ENCODE measurements at regions not wholly inside any gene's neighbourhood (a gene's known extent, or its start where the extent isn't known, plus 50 kb on each side); places are given as distances from the start of the nearest gene placed in this dataset.

- ChIA-PET CTCF (no interaction called here), POLR2A (no interaction called here)
- H3K4me1 ChIP-seq (ENCODE audit: control insufficient read depth, insufficient read depth, low read length): no peaks in the 10 kb centered on the region; the same call in 1 of the 2 replicates
- in situ Hi-C loops (cut with HindIII; ENCODE audit: low pct_unique_long_range_greater_than_20kb, low sequenced_read_pairs) (no loop called here), intact Hi-C loops (cut with micrococcal nuclease; ENCODE audit: unreplicated experiment) (no loop called here)
- no peaks in the 10 kb centered on the region for H3K36me3 ChIP-seq (ENCODE audit: control insufficient read depth, insufficient read depth, low read length)
- H3K27me3 ChIP-seq (ENCODE audit: control insufficient read depth, insufficient read depth, low read length): no peaks in the 10 kb centered on the region; the same call in 1 of the 2 replicates
- no peak for TF ChIP-seq SIN3A (IDR thresholded peaks at IDR 0.05; ENCODE audit: borderline replicate concordance, insufficient read depth, low read depth, low read length)
- no peak for TF ChIP-seq CTCF (IDR thresholded peaks at IDR 0.05)
- TF ChIP-seq POLR2AphosphoS5 (IDR thresholded peaks at IDR 0.05; ENCODE audit: low read depth, low read length): no peak
- TF ChIP-seq REST (IDR thresholded peaks at IDR 0.05; ENCODE audit: insufficient read depth in 1 of 2, low read depth in 2 of 2, low read length in 1 of 2): no peak
- TF ChIP-seq TCF7L2 (IDR thresholded peaks at IDR 0.05; ENCODE audit: low read depth, low read length): no peak
- ATAC-seq (no peak), DNase-seq (ENCODE audit: low read depth, low spot score) (no peak)
- H3K4me3 ChIP-seq (ENCODE audit: low read depth in 2 of 2, low read length in 2 of 2): no peak overlapping the region
- no peak overlapping the region for H3K27ac ChIP-seq (ENCODE audit: low read length)
- no peaks in the 10 kb centered on the region for H3K9me3 ChIP-seq (ENCODE audit: control insufficient read depth, insufficient read depth, low read depth, low read length)
- no TSS peak for BruUV-seq (replicated peaks)
Measured at GRCh38 chr6:184161-184700, 108.1 kb upstream of the DUSP22 start.

GRCh38 chr6:186340-186965, 105.8 kb upstream of the DUSP22 start:
- CTCF ChIA-PET: no interaction called here
- POLR2A ChIA-PET: no interaction called here
- ATAC-seq: no peak

More at GRCh38 chr6:186340-186965, 105.8 kb upstream of the DUSP22 start:
- Histone ChIP-seq H3K9me3 (ENCODE audit: control insufficient read depth, insufficient read depth, low read depth, low read length) (no peaks in the 10 kb centered on the region), H3K4me3 (ENCODE audit: low read depth in 2 of 2, low read length in 2 of 2) (no peak overlapping the region), H3K27me3 (ENCODE audit: control insufficient read depth, insufficient read depth, low read length) (no peaks in the 10 kb centered on the region; the same call in 1 of the 2 replicates), H3K36me3 (ENCODE audit: control insufficient read depth, insufficient read depth, low read length) (no peaks in the 10 kb centered on the region), H3K27ac (ENCODE audit: low read length) (no peak overlapping the region), H3K4me1 (ENCODE audit: control insufficient read depth, insufficient read depth, low read length) (no peaks in the 10 kb centered on the region; the same call in 1 of the 2 replicates)
- no peak for DNase-seq (ENCODE audit: low read depth, low spot score)
- intact Hi-C loops (cut with micrococcal nuclease; ENCODE audit: unreplicated experiment) (no loop called here), in situ Hi-C loops (cut with HindIII; ENCODE audit: low pct_unique_long_range_greater_than_20kb, low sequenced_read_pairs) (no loop called here)
- TF ChIP-seq CTCF (IDR thresholded peaks at IDR 0.05): no peak
- TF ChIP-seq SIN3A (IDR thresholded peaks at IDR 0.05; ENCODE audit: borderline replicate concordance, insufficient read depth, low read depth, low read length): no peak
- TF ChIP-seq TCF7L2 (IDR thresholded peaks at IDR 0.05; ENCODE audit: low read depth, low read length): no peak
- TF ChIP-seq POLR2AphosphoS5 (IDR thresholded peaks at IDR 0.05; ENCODE audit: low read depth, low read length): no peak
- no peak for TF ChIP-seq REST (IDR thresholded peaks at IDR 0.05; ENCODE audit: insufficient read depth in 1 of 2, low read depth in 2 of 2, low read length in 1 of 2)
- BruUV-seq (replicated peaks): no TSS peak

All from Panc1 (cell line).